GM06990 (cell line): ENCODE measurements at regions not wholly inside any gene's neighbourhood (a gene's known extent, or its start where the extent isn't known, plus 50 kb on each side); places are given as distances from the start of the nearest gene placed in this dataset.

Experiments
- DNase-seq: peaks from one replicate; pipeline ENCODE4 v3.0.0-alpha.2; 2011; ENCODE audit not compliant: insufficient read length; ENCODE audit errors: extremely low read depth
- H3K27me3 ChIP-seq: replicated peaks from 2 replicates; pipeline ENCODE4 v1.6.0; 2011; ENCODE audit warnings: low read length; ENCODE audit not compliant: control insufficient read depth, insufficient read depth
- H3K36me3 ChIP-seq: 2 replicates; pipeline ENCODE4 v1.5.1; 2011; ENCODE audit warnings: low read length; ENCODE audit not compliant: control insufficient read depth, insufficient read depth
- H3K4me3 ChIP-seq: replicated peaks from 2 replicates; pipeline ENCODE4 v1.5.1; 2011; ENCODE audit warnings: low read depth, mild to moderate bottlenecking, control low read depth, low read length
- CTCF ChIP-seq: IDR thresholded peaks from 2 replicates; pipeline ENCODE4 v1.5.1; 2011; ENCODE audit warnings: low read length, control low read depth, mild to moderate bottlenecking, inconsistent platforms; ENCODE audit not compliant: insufficient read depth, poor library complexity, severe bottlenecking

GRCh38 chr7:31456646-31457368 lies 57.1 kb upstream of the ITPRID1 start:
- Histone ChIP-seq H3K36me3 (no peaks in the 10 kb centered on the region), H3K27me3 (no peaks in the 10 kb centered on the region; the same call in 1 of the 2 replicates), H3K4me3 (no peak overlapping the region)
- TF ChIP-seq CTCF, result no peak
- DNase-seq, result no peak

- Histone ChIP-seq H3K36me3 (no peaks in the 10 kb centered on the region), H3K27me3 (no peaks in the 10 kb centered on the region; the same call in 1 of the 2 replicates), H3K4me3 (no peak overlapping the region)
- DNase-seq, result no peak
- TF ChIP-seq CTCF, result no peak
These were observed 56.3 kb upstream of the ITPRID1 start for GRCh38 chr7:31457551-31457950.

GRCh38 chr7:31458203-31458602 lies 55.7 kb upstream of the ITPRID1 start:
- no peak for TF ChIP-seq CTCF
- Histone ChIP-seq H3K4me3 (no peak overlapping the region), H3K27me3 (no peaks in the 10 kb centered on the region; the same call in 1 of the 2 replicates), H3K36me3 (no peaks in the 10 kb centered on the region)
- DNase-seq, result no peak

- Histone ChIP-seq H3K36me3 (no peaks in the 10 kb centered on the region), H3K4me3 (no peak overlapping the region), H3K27me3 (no peaks in the 10 kb centered on the region; the same call in 1 of the 2 replicates)
- no peak for DNase-seq
- no peak for TF ChIP-seq CTCF
These were observed 51.3 kb upstream of the ITPRID1 start for GRCh38 chr7:31462636-31463035.
